ENCODE measurements at regions not wholly inside any gene's neighbourhood (a gene's known extent, or its start where the extent isn't known, plus 50 kb on each side); places are given as distances from the start of the nearest gene placed in this dataset.

DNA sequence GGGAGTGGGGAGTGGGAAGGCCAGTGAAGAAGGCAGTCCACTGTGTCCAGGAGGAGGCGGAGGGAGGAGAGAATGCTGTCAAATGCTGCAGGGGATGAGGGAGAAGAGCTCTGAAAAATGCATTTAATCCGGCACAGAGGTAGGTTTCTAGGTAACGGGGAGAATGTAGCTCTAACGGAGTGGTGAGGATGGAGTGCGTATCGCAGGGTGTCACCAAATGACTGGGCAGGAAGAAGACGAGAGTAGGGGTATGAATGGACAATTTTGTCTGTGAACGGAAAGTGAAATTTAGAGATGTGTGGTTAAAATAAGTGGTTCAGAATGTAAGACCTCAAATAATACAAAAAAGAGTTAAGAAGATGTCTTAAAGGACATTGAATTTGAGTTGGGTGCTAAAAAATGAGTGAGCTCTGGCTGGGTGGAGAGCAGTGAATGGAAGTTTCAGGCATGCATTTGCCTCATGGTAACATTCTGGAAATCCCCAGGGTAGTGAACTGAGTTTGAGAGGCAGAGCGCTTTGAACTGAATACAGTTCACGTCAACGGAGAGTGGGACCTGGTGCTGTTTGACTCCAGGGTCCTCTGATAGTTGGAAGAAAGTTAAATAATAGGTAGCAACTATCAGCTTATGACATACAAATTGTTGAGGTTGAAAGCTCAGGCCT lies 81.3 kb upstream of the CADM1 start:
- no peak for DNase-seq
- no peaks in the 10 kb centered on the region for H3K36me3 ChIP-seq (ENCODE audit: low read depth, missing control alignments)
- intact Hi-C loops (cut with DNase I; ENCODE audit: low total_unique reads) = no loop called here
- no peaks in the 10 kb centered on the region for H3K27me3 ChIP-seq
- H3K4me1 ChIP-seq = peaks cover 12% of the 10 kb centered on the region
- 87 to 94% methylated on average over 11 of the region's 11 CpGs for WGBS, 2 donors
- no peak overlapping the region for H3K4me3 ChIP-seq
- H3K27ac ChIP-seq = no peak overlapping the region
- no peaks in the 10 kb centered on the region for H3K9me3 ChIP-seq
- TF ChIP-seq, protein P1, sequence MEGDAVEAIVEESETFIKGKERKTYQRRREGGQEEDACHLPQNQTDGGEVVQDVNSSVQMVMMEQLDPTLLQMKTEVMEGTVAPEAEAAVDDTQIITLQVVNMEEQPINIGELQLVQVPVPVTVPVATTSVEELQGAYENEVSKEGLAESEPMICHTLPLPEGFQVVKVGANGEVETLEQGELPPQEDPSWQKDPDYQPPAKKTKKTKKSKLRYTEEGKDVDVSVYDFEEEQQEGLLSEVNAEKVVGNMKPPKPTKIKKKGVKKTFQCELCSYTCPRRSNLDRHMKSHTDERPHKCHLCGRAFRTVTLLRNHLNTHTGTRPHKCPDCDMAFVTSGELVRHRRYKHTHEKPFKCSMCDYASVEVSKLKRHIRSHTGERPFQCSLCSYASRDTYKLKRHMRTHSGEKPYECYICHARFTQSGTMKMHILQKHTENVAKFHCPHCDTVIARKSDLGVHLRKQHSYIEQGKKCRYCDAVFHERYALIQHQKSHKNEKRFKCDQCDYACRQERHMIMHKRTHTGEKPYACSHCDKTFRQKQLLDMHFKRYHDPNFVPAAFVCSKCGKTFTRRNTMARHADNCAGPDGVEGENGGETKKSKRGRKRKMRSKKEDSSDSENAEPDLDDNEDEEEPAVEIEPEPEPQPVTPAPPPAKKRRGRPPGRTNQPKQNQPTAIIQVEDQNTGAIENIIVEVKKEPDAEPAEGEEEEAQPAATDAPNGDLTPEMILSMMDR (IDR thresholded peaks at IDR 0.05) = no peak

DNA sequence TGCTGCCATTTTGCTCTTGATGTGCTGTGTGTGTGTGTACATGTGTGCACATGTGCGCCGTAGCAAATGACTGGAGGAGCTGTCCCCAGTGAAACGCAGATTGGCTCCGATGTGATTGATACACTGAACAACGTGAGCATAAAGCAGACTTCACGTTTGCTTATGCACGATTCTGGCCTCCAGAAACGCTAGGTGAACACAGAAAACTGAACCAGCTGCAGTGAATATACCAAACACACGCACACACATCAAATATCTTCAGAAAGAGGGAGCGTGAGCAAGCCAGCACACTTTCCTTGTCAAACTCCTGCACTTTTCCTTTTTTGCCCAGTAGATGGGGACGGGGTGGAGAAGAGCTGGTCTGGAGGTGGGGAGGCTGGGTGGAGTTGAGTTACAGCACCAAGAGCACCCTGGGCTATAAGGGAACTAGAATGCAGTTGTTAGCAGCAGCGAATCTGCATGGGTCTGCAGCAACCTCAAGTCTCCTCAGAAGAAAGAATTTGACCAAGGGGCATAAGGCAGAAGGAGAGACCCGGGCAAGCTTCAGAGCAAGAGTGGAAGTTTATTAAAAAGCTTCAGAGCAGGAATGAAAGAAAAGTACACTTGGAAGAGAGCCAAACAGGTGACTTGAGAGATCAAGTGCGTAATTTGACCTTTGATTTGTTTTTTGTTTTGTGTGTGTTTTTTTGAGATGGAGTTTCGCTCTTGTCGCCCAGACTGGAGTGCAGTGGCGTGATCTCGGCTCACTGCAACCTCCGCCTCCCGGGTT lies 77.8 kb upstream of the CADM1 start:
- DNase-seq = no peak
- 72 to 75% methylated on average over 20 of the region's 20 CpGs for WGBS, 2 donors

DNA sequence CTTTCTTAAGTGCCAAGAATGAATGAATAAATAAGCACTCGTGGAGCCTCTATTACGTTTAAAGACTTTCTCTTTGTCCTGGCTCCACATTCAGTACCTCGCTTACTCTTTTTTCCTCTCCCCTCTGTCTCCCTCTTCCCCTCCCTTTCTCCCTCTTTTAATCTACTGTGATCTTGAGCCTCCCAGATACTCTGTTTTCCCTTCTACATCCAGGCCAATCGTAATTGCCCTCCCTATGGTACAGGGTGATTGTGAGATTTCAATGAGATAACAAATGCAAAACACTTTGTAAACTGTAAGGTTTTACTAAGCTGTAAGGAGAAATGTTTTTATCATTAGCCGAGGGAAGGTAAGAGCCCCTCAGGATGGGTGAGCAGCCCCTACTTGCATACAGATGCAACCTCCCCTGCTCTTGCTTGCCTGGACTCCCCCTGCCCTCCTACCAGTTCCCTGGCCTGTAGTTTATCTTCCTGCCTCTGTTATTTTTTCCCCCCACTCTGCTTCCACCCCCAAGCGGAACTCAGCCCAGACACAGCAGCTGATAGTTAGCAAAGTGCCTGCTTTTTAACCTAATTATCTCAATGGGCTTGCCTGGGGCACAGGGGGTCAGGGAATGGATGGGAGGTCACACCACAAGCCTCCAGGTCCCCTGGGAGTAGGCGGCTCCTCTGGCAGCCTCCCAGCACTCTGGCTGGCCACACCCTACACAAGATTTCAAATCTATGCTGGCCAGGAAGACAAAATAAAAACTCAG lies 76.9 kb upstream of the CADM1 start:
- H3K36me3 ChIP-seq (ENCODE audit: low read depth, missing control alignments) = no peaks in the 10 kb centered on the region
- H3K27ac ChIP-seq = no peak overlapping the region
- no peak overlapping the region for H3K4me3 ChIP-seq
- WGBS, 2 donors = 43 to 47% methylated on average over 7 of the region's 7 CpGs
- no peak for DNase-seq
- intact Hi-C loops (cut with DNase I; ENCODE audit: low total_unique reads) = no loop called here
- no peaks in the 10 kb centered on the region for H3K27me3 ChIP-seq
- H3K9me3 ChIP-seq = no peaks in the 10 kb centered on the region
- TF ChIP-seq POLR2A (IDR thresholded peaks at IDR 0.05) = no peak
- TF ChIP-seq, protein P1 (IDR thresholded peaks at IDR 0.05) = no peak
- peaks cover 12% of the 10 kb centered on the region for H3K4me1 ChIP-seq

More for the DNA sequence above, 77.8 kb upstream of the CADM1 start:
- H3K4me3 ChIP-seq = no peak overlapping the region
- H3K9me3 ChIP-seq = no peaks in the 10 kb centered on the region
- intact Hi-C loops (cut with DNase I; ENCODE audit: low total_unique reads) = no loop called here
- H3K36me3 ChIP-seq (ENCODE audit: low read depth, missing control alignments) = no peaks in the 10 kb centered on the region
- no peaks in the 10 kb centered on the region for H3K27me3 ChIP-seq
- H3K27ac ChIP-seq = no peak overlapping the region
- peaks cover 12% of the 10 kb centered on the region for H3K4me1 ChIP-seq
- TF ChIP-seq POLR2A (IDR thresholded peaks at IDR 0.05) = no peak
- TF ChIP-seq, protein P1 (IDR thresholded peaks at IDR 0.05) = no peak

DNA sequence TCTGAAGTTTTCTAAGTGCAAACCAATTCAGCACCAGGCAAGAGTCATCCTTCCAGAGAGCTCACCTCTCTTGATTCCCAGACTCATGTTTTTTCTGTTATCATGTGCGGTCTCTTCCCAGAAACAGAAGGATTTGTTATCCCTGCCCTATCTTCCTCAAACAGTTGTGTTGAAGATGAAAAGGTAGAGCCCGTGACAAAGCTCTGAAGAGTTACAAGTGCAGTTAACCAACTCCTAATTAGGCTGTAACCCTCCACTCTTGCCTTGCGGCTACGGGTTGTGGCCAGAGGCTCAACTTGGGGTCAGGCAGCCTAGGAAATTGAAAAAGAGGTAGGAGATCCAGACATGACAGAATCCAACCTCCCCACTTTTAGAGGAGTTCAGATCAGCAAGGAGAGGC lies 76.2 kb upstream of the CADM1 start:
- 87 to 88% methylated on average over 4 of the region's 4 CpGs for WGBS, 2 donors
- peaks cover 12% of the 10 kb centered on the region for H3K4me1 ChIP-seq
- no peaks in the 10 kb centered on the region for H3K9me3 ChIP-seq
- no peak for DNase-seq
- intact Hi-C loops (cut with DNase I; ENCODE audit: low total_unique reads) = no loop called here
- H3K27me3 ChIP-seq = no peaks in the 10 kb centered on the region
- TF ChIP-seq POLR2A (IDR thresholded peaks at IDR 0.05) = no peak
- TF ChIP-seq, protein P1 (IDR thresholded peaks at IDR 0.05) = no peak
- no peak overlapping the region for H3K27ac ChIP-seq
- no peaks in the 10 kb centered on the region for H3K36me3 ChIP-seq (ENCODE audit: low read depth, missing control alignments)
- H3K4me3 ChIP-seq = no peak overlapping the region
